Epithelial cell of esophagus (primary cell): ENCODE measurements at regions not wholly inside any gene's neighbourhood (a gene's known extent, or its start where the extent isn't known, plus 50 kb on each side); places are given as distances from the start of the nearest gene placed in this dataset.
"Not testable (repeated sequence)": the region's sequence is repeated elsewhere in the genome, so short reads cannot be mapped to it uniquely, and the experiment has no call there.

Source experiments
- DNase-seq: peaks from one replicate; pipeline ENCODE4 v3.0.0; 2010; ENCODE audit warnings: low read depth
- H3K4me3 ChIP-seq: 2 replicates; pipeline ENCODE4 v1.5.1; 2011; ENCODE audit warnings: mild to moderate bottlenecking, low read length, control low read depth
- TF ChIP-seq, protein P1 (sequence below): IDR thresholded peaks from 2 replicates; pipeline ENCODE4 v1.5.1; 2011; ENCODE audit warnings: low read depth, mild to moderate bottlenecking, low read length, control low read depth, inconsistent platforms; ENCODE audit not compliant: insufficient read depth; ENCODE audit errors: missing control alignments

DNA sequence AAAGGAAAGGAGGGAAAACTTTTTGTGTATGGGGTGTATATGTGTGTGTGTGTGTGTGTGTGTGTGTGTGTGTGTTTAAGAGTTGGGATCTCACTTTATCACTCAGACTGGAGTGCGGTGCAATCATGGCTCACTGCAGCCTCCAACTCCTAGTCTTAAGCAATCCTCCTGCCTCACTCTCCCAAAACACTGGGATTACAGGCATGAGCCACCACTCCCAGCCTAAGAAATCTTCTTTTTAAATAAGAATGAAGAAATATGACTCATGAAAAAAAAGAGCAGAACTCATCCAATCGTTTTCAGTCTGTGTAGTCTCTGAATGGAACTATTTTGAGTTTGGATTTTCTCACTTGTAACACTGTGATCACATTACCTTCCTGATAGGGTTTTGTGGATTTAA, 601.5 kb downstream of the ACTL7B start:
- DNase-seq = peak; percentile 61
- TF ChIP-seq, protein P1, sequence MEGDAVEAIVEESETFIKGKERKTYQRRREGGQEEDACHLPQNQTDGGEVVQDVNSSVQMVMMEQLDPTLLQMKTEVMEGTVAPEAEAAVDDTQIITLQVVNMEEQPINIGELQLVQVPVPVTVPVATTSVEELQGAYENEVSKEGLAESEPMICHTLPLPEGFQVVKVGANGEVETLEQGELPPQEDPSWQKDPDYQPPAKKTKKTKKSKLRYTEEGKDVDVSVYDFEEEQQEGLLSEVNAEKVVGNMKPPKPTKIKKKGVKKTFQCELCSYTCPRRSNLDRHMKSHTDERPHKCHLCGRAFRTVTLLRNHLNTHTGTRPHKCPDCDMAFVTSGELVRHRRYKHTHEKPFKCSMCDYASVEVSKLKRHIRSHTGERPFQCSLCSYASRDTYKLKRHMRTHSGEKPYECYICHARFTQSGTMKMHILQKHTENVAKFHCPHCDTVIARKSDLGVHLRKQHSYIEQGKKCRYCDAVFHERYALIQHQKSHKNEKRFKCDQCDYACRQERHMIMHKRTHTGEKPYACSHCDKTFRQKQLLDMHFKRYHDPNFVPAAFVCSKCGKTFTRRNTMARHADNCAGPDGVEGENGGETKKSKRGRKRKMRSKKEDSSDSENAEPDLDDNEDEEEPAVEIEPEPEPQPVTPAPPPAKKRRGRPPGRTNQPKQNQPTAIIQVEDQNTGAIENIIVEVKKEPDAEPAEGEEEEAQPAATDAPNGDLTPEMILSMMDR = no peak
- no peak overlapping the region for H3K4me3 ChIP-seq

DNA sequence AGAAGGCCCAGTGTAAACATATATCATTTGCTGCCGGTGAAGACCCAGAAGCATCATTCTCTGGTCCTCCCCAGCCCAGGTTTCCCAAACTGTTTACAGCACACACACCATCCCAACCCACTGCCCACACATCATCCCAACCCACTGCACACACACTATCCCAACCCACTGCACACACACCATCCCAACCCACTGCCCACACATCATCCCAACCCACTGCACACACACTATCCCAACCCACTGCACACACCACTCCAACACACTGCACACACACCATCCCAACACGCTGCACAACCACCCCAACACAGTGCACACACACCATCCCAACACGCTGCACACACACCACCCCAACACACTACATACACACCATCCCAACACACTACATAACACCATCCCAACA, 608.4 kb downstream of the ACTL7B start:
- DNase-seq, H3K4me3 ChIP-seq: not testable (repeated sequence)

DNA sequence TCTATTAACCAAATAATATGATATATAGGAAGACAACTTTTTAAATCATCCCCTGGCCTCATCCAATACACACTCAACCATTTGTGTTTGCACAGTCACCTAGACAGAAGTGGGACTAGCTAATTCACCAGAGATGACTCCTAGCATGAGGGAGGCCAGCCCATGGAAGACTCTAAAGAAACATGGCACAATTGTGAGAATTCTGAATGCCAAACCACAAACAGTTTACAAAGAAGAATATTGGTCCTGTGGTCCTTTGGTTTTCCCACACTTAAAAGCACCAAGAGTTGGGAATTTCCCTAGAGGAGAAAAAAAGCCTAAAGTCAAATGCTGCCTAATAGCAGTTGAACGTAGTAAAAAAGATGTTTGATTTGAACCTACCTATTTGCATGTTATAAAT, 609.9 kb downstream of the ACTL7B start:
- H3K4me3 ChIP-seq = no peak overlapping the region
- TF ChIP-seq, protein P1 = no peak
- no peak for DNase-seq

GRCh38 chr9:108245331-108245730, 610.5 kb downstream of the ACTL7B start:
- TF ChIP-seq, protein P1 = no peak
- no peak overlapping the region for H3K4me3 ChIP-seq
- no peak for DNase-seq

DNA sequence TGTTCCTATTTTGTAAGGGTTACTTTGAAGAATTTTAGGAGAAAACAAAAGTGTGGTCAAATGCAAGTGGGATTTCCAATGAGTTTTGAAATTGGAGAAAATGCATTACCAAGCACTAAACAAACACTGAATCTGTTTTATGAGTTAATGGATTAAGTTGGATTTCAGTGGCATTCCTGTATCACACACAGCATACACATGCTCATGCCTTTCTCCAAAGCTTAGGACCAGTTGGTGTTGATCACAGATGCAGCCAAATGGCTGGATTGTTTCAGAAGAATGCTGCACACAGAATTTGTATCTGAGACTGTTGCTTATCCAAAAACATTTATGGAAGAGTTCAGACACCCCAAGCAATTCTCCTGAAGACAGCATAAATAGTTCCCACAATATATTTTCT, 611.1 kb downstream of the ACTL7B start:
- DNase-seq = no peak
- TF ChIP-seq, protein P1 = no peak
- no peak overlapping the region for H3K4me3 ChIP-seq

GRCh38 chr9:108241384-108242073, 614.3 kb downstream of the ACTL7B start:
- DNase-seq = no peak
- H3K4me3 ChIP-seq = no peak overlapping the region
- TF ChIP-seq, protein P1 = no peak

- no peak for DNase-seq
- H3K4me3 ChIP-seq = no peak overlapping the region
- TF ChIP-seq, protein P1 = no peak
These were observed 616.0 kb downstream of the ACTL7B start for GRCh38 chr9:108239696-108240321.
